NCI-H2196 treated with DMSO at 0.1 percent for 48 hours (cell line): ENCODE measurements at regions not wholly inside any gene's neighbourhood (a gene's known extent, or its start where the extent isn't known, plus 50 kb on each side); places are given as distances from the start of the nearest gene placed in this dataset.
"Not testable (repeated sequence)": the region's sequence is repeated elsewhere in the genome, so short reads cannot be mapped to it uniquely, and the experiment has no call there.

Experiments used
- DNase-seq: peaks from one replicate; lab custom pipeline; 2025; ENCODE audit not compliant: unreplicated experiment; lab: John Stamatoyannopoulos, UW

GRCh38 chr12:131432532-131433260, 278.2 kb upstream of the SFSWAP start:
- no peak for DNase-seq

- DNase-seq, result no peak
Observed at GRCh38 chr12:131434208-131435125, 276.4 kb upstream of the SFSWAP start.

- no peak for DNase-seq
Observed at GRCh38 chr12:131436922-131437705, 273.8 kb upstream of the SFSWAP start.

- DNase-seq, result no peak
Observed at GRCh38 chr12:131437706-131438492, 273.0 kb upstream of the SFSWAP start.

GRCh38 chr12:131438493-131438835, 272.4 kb upstream of the SFSWAP start:
- DNase-seq, result not testable (repeated sequence)

GRCh38 chr12:131438881-131439280, 272.0 kb upstream of the SFSWAP start:
- DNase-seq, result no peak

- not testable (repeated sequence) for DNase-seq
Observed at GRCh38 chr12:131439752-131440151, 271.1 kb upstream of the SFSWAP start.

- not testable (repeated sequence) for DNase-seq
Observed at GRCh38 chr12:131440209-131441059, 270.5 kb upstream of the SFSWAP start.

GRCh38 chr12:131441060-131441396, 269.9 kb upstream of the SFSWAP start:
- DNase-seq, result no peak

GRCh38 chr12:131441638-131442336, 269.1 kb upstream of the SFSWAP start:
- no peak for DNase-seq

GRCh38 chr12:131442337-131442918, 268.5 kb upstream of the SFSWAP start:
- no peak for DNase-seq

GRCh38 chr12:131443019-131444000, 267.6 kb upstream of the SFSWAP start:
- no peak for DNase-seq

- no peak for DNase-seq
Observed at GRCh38 chr12:131444220-131445164, 266.4 kb upstream of the SFSWAP start.

- no peak for DNase-seq
Observed at GRCh38 chr12:131445184-131445774, 265.6 kb upstream of the SFSWAP start.

- no peak for DNase-seq
Observed at GRCh38 chr12:131445795-131446194, 265.1 kb upstream of the SFSWAP start.

- DNase-seq, result not testable (repeated sequence)
Observed at GRCh38 chr12:131447636-131448035, 263.3 kb upstream of the SFSWAP start.
